Astrocyte (in vitro differentiated cells and primary cell): ENCODE measurements at regions not wholly inside any gene's neighbourhood (a gene's known extent, or its start where the extent isn't known, plus 50 kb on each side); places are given as distances from the start of the nearest gene placed in this dataset.

Experiments
- EZH2 ChIP-seq: IDR thresholded peaks from 2 replicates; pipeline ENCODE4 v1.6.1; 2012; ENCODE audit warnings: mild to moderate bottlenecking, low read length, inconsistent platforms; ENCODE audit not compliant: insufficient read depth
- TF ChIP-seq, protein P1 (sequence below): IDR thresholded peaks from 2 replicates; pipeline ENCODE4 v1.5.1; 2011; ENCODE audit warnings: low read depth, mild to moderate bottlenecking, inconsistent platforms, low read length, moderate library complexity; ENCODE audit not compliant: insufficient read depth

DNA sequence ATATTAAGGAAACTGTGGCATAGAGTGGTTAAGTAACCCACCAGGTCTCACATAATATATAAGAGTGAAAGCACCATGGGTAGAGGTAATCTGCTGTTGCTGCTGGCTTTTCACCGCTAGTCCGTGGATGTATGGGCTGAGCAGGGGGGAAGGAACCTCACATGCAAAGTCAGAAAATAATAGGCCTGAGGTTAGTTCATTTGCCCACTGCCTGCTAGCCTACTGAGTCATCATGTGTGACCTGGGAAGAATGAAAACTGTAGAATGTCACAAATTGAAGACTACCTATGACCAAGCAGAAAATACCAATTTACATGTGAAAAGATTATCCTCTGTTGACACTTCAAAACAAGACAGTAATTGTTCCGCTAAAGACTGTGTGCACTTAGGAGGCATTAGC lies 560.1 kb upstream of the FAT3 start:
- no peak for TF ChIP-seq EZH2
- TF ChIP-seq, protein P1, sequence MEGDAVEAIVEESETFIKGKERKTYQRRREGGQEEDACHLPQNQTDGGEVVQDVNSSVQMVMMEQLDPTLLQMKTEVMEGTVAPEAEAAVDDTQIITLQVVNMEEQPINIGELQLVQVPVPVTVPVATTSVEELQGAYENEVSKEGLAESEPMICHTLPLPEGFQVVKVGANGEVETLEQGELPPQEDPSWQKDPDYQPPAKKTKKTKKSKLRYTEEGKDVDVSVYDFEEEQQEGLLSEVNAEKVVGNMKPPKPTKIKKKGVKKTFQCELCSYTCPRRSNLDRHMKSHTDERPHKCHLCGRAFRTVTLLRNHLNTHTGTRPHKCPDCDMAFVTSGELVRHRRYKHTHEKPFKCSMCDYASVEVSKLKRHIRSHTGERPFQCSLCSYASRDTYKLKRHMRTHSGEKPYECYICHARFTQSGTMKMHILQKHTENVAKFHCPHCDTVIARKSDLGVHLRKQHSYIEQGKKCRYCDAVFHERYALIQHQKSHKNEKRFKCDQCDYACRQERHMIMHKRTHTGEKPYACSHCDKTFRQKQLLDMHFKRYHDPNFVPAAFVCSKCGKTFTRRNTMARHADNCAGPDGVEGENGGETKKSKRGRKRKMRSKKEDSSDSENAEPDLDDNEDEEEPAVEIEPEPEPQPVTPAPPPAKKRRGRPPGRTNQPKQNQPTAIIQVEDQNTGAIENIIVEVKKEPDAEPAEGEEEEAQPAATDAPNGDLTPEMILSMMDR = no peak
